ENCODE measurements at regions not wholly inside any gene's neighbourhood (a gene's known extent, or its start where the extent isn't known, plus 50 kb on each side); places are given as distances from the start of the nearest gene placed in this dataset.

DNA sequence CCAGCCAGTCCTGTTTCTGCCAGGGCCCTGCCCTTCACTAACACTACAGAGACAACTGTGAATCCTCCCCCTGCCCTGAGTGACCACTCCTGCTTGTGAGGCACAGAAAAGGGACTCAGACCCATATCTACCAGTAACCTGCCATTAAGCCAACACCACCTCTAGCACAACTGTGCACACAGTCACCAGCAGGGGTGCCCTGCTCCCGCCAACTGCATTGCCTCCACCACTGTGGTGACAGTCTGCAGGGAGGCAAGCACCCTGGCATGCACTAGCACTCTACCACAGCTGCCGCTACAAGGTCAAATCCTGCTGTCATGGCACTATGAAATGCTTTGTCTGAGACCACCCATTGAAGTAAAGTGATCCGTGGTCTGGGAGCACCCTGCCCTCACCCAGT is 1028.5 kb upstream of the CDH9 start:
- Histone ChIP-seq H4K91ac (replicated peaks; ENCODE audit: insufficient read length, low read length) (no peak overlapping the region), H4K5ac (ENCODE audit: insufficient read length, low read depth, low read length) (no peak overlapping the region), H2BK15ac (ENCODE audit: low read length) (no peak overlapping the region), H2BK12ac (ENCODE audit: low read depth, low read length) (no peak overlapping the region), H2AK5ac (ENCODE audit: low read depth, low read length) (no peak overlapping the region), H3K27ac (ENCODE audit: low read depth, low read length) (no peak overlapping the region), H3K23ac (ENCODE audit: insufficient read length) (no peak overlapping the region), H3K14ac (ENCODE audit: insufficient read length) (no peak overlapping the region), H3K18ac (ENCODE audit: extremely low read depth, low read length) (no peak overlapping the region), H3K4me3 (ENCODE audit: extremely low read depth in 1 of 4, insufficient read depth in 2 of 4, low read depth in 3 of 4, low read length in 4 of 4) (no peak overlapping the region), H3K23me2 (ENCODE audit: low read depth, low read length) (no peaks in the 10 kb centered on the region), H2BK120ac (replicated peaks; ENCODE audit: low read depth, low read length) (no peak overlapping the region), H3K9ac (replicated peaks in 1 of 4; ENCODE audit: extremely low read depth in 1 of 4, low read depth in 3 of 4, low read length in 3 of 4) (no peak overlapping the region), H4K8ac (ENCODE audit: extremely low read depth, insufficient read depth, low read length) (no peak overlapping the region), H4K20me1 (replicated peaks in 1 of 2; ENCODE audit: control insufficient read depth in 1 of 2, insufficient read depth in 2 of 2, low read length in 2 of 2) (no peaks in the 10 kb centered on the region), H3K56ac (replicated peaks; ENCODE audit: insufficient read length, low read depth, low read length) (no peak overlapping the region), H3K4me1 (replicated peaks in 1 of 4; ENCODE audit: control insufficient read depth in 3 of 4, insufficient read depth in 4 of 4, low read length in 3 of 4) (no peaks in the 10 kb centered on the region), H3K79me2 (ENCODE audit: control insufficient read depth in 1 of 2, insufficient read depth in 2 of 2, low read length in 2 of 2) (no peaks in the 10 kb centered on the region), H3K4me2 (ENCODE audit: insufficient read depth in 1 of 2, low read depth in 2 of 2, low read length in 2 of 2) (no peak overlapping the region), H3K27me3 (replicated peaks in 1 of 4; ENCODE audit: control insufficient read depth in 3 of 4, extremely low read depth in 1 of 4, insufficient read depth in 3 of 4, low read length in 3 of 4) (no peaks in the 10 kb centered on the region), H3K79me1 (ENCODE audit: low read depth, low read length) (no peaks in the 10 kb centered on the region), H2BK5ac (ENCODE audit: low read depth, low read length) (no peak overlapping the region), H2BK20ac (ENCODE audit: low read length) (no peak overlapping the region), H3K4ac (replicated peaks; ENCODE audit: insufficient read length, low read depth, low read length) (no peak overlapping the region), H3K36me3 (ENCODE audit: control insufficient read depth in 2 of 4, insufficient read depth in 4 of 4, low read length in 3 of 4) (no peaks in the 10 kb centered on the region), H2AFZ (ENCODE audit: low read length) (no peak overlapping the region; the same call in 1 of the 2 replicates), H3K9me3 (ENCODE audit: insufficient read depth in 2 of 2, low read depth in 1 of 2, low read length in 1 of 2) (no peaks in the 10 kb centered on the region)
- FAIRE-seq (no peak), DNase-seq (ENCODE audit: low read depth in 1 of 2, low spot score in 2 of 2) (no peak)
- CTCF ChIA-PET (ENCODE audit: partially characterized antibody): interaction anchor here (1.9 kb wide), 1 partner anchor 10 kb away, joined by 5 read pairs; no protein-coding TSS in a partner anchor
- 91% methylated on average over 3 of the region's 3 CpGs; no CpG with 5 or more reads in 1 of the 2 experiments for WGBS, 2 experiments (ENCODE audit: extremely low coverage in 1 of 2, insufficient coverage in 1 of 2, insufficient read length in 1 of 2, insufficient replicate concordance in 2 of 2, low coverage in 1 of 2, low lambda C conversion rate in 2 of 2, missing lambda C conversion rate in 1 of 2)
- POLR2A ChIA-PET (ENCODE audit: partially characterized antibody): no interaction called here
- TF ChIP-seq RXRA (IDR thresholded peaks at IDR 0.05; ENCODE audit: insufficient read depth, low read depth, low read length): no peak
- no peak for TF ChIP-seq RNF2 (IDR thresholded peaks at IDR 0.05; ENCODE audit: borderline replicate concordance, low read depth, low read length, missing control alignments, poor library complexity, severe bottlenecking)
- TF ChIP-seq TAF7 (optimal IDR thresholded peaks at IDR 0.05; ENCODE audit: borderline replicate concordance, low read depth, low read length): no peak
- no peak for TF ChIP-seq SIX5 (IDR thresholded peaks at IDR 0.05; ENCODE audit: low read depth, low read length)
- no peak for TF ChIP-seq POU5F1 (IDR thresholded peaks at IDR 0.05; ENCODE audit: low read depth, low read length)
- no peak for TF ChIP-seq NANOG (IDR thresholded peaks at IDR 0.05; ENCODE audit: insufficient read depth, low read depth, low read length, poor library complexity, severe bottlenecking)
- no peak for TF ChIP-seq CHD2 (IDR thresholded peaks at IDR 0.05; ENCODE audit: low read length)
- TF ChIP-seq GABPA (IDR thresholded peaks at IDR 0.05; ENCODE audit: borderline replicate concordance, insufficient read depth, low read length): no peak
- TF ChIP-seq RFX5 (IDR thresholded peaks at IDR 0.05; ENCODE audit: borderline replicate concordance, low read depth, low read length): no peak
- TF ChIP-seq SP1 (IDR thresholded peaks at IDR 0.05; ENCODE audit: low read depth, low read length): no peak
- TF ChIP-seq, protein P1, sequence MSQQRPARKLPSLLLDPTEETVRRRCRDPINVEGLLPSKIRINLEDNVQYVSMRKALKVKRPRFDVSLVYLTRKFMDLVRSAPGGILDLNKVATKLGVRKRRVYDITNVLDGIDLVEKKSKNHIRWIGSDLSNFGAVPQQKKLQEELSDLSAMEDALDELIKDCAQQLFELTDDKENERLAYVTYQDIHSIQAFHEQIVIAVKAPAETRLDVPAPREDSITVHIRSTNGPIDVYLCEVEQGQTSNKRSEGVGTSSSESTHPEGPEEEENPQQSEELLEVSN (IDR thresholded peaks at IDR 0.05): no peak
- peak; percentile 39 to 46 for TF ChIP-seq RAD21 (IDR thresholded peaks at IDR 0.05 in 1 of 2, conservative IDR thresholded peaks at IDR 0.05 in 1 of 2; ENCODE audit: low read depth in 2 of 2, low read length in 2 of 2)
- no peak for TF ChIP-seq SP2 (IDR thresholded peaks at IDR 0.05; ENCODE audit: low read length)
- TF ChIP-seq KDM4A (IDR thresholded peaks at IDR 0.05; ENCODE audit: low read depth, low read length, severe bottlenecking): no peak

Data from H1 (cell line).